PC-9 (cell line): ENCODE measurements at regions not wholly inside any gene's neighbourhood (a gene's known extent, or its start where the extent isn't known, plus 50 kb on each side); places are given as distances from the start of the nearest gene placed in this dataset.
"Not testable (repeated sequence)": the region's sequence is repeated elsewhere in the genome, so short reads cannot be mapped to it uniquely, and the experiment has no call there.

ENCODE experiments used
- BruUV-seq: library from RNA; stranded (reverse); fragments of 400-500 nt; replicated peaks from 2 replicates; lab custom pipeline; 2021; lab: Mats Ljungman, UMichigan
- CTCF ChIA-PET: fragments of 300-600 bp; sonication (Branson Sonifier 250); formaldehyde crosslinking; loops from one replicate; lab custom pipeline; 2022; ENCODE audit warnings: antibody characterized with exemption; lab: Charles Lee
- POLR2A ChIA-PET: fragments of 300-600 bp; sonication (Branson Sonifier 250); formaldehyde crosslinking; loops from one replicate; lab custom pipeline; 2022; ENCODE audit warnings: antibody characterized with exemption; ENCODE audit not compliant: unreplicated experiment; lab: Charles Lee
- DNase-seq, 2 experiments: peaks; one replicate each; pipeline versions ENCODE4 v3.0.0 to v3.0.0-alpha.2; 2015 to 2022; ENCODE audit warnings: mixed read lengths in 1 of 2
- H2AFZ ChIP-seq: fragments of 200-600 bp; sonication (generic); 2 replicates; pipeline ENCODE4 v1.8.1; 2017; ENCODE audit warnings: antibody characterized with exemption
- H3F3A ChIP-seq: fragments of 200-600 bp; sonication (generic); 2 replicates; pipeline ENCODE4 v1.8.1; 2017; ENCODE audit warnings: antibody characterized with exemption, mild to moderate bottlenecking, low read depth; ENCODE audit not compliant: insufficient read depth
- H3K27ac ChIP-seq: fragments of 200-600 bp; sonication (generic); 2 replicates; pipeline ENCODE4 v1.6.1; 2016; ENCODE audit warnings: mixed run types
- H3K27me3 ChIP-seq: fragments of 200-600 bp; sonication (generic); 2 replicates; pipeline ENCODE4 v1.6.1; 2016; ENCODE audit warnings: low read depth, mixed run types; ENCODE audit not compliant: insufficient read depth
- H3K36me3 ChIP-seq: fragments of 200-600 bp; sonication (generic); 2 replicates; pipeline ENCODE4 v1.6.1; 2016; ENCODE audit warnings: low read depth, mixed run types
- H3K4me1 ChIP-seq: fragments of 200-600 bp; sonication (generic); replicated peaks from 2 replicates; pipeline ENCODE4 v1.6.1; 2016; ENCODE audit warnings: mixed run types; ENCODE audit not compliant: insufficient read depth
- H3K4me2 ChIP-seq: fragments of 200-600 bp; sonication (generic); 2 replicates; pipeline ENCODE4 v1.6.1; 2017; ENCODE audit warnings: mixed run types
- H3K4me3 ChIP-seq: fragments of 200-600 bp; sonication (generic); 2 replicates; pipeline ENCODE4 v1.6.1; 2016; ENCODE audit warnings: mixed run types
- H3K79me2 ChIP-seq: fragments of 200-600 bp; sonication (generic); 2 replicates; pipeline ENCODE4 v1.6.1; 2017; ENCODE audit warnings: low read depth, mixed run types
- H3K9me2 ChIP-seq: fragments of 200-600 bp; sonication (generic); 2 replicates; pipeline ENCODE4 v1.8.1; 2017; ENCODE audit warnings: mild to moderate bottlenecking; ENCODE audit not compliant: insufficient read depth
- H3K9me3 ChIP-seq: fragments of 200-600 bp; sonication (generic); 2 replicates; pipeline ENCODE4 v1.8.1; 2016; ENCODE audit warnings: low read depth; ENCODE audit not compliant: insufficient read depth
- H4K20me1 ChIP-seq: fragments of 200-600 bp; sonication (generic); 2 replicates; pipeline ENCODE4 v1.8.1; 2017; ENCODE audit not compliant: insufficient read depth
- CTCF ChIP-seq: fragments of 200-600 bp; sonication (generic); conservative IDR thresholded peaks from 2 replicates; pipeline ENCODE4 v1.6.1; 2017; ENCODE audit warnings: mixed run types, antibody characterized with exemption, mild to moderate bottlenecking, moderate library complexity
- EZH2 ChIP-seq: fragments of 200-600 bp; sonication (generic); IDR thresholded peaks from 2 replicates; pipeline ENCODE4 v1.8.0; 2017; ENCODE audit warnings: antibody characterized with exemption, low read depth
- intact Hi-C: fragments of 100-400 bp; cut with micrococcal nuclease; formaldehyde crosslinking; loops from one replicate; pipeline ENCODE4 v1.10.0; 2022; ENCODE audit not compliant: unreplicated experiment

GRCh38 chr6:4253604-4254231 is 118.3 kb upstream of the ECI2 start:
- H3F3A ChIP-seq: no peaks in the 10 kb centered on the region
- no peak overlapping the region for H3K4me3 ChIP-seq
- H3K9me3 ChIP-seq: no peaks in the 10 kb centered on the region
- H3K27ac ChIP-seq: no peak overlapping the region
- H3K9me2 ChIP-seq: no peaks in the 10 kb centered on the region
- no peaks in the 10 kb centered on the region for H3K79me2 ChIP-seq
- DNase-seq: peak in 1 of 2 experiments; percentile 47
- ChIA-PET POLR2A (interaction anchor here (0.6 kb wide), 1 partner anchor 118 kb away, joined by 3 read pairs; the partner anchor contains the start of gene ECI2), CTCF (interaction anchor here (0.6 to 1.1 kb wide), 2 partner anchors 19 to 1200 kb away, joined by 3 to 4 read pairs; no protein-coding TSS in a partner anchor)
- H3K27me3 ChIP-seq: no peaks in the 10 kb centered on the region
- no peaks in the 10 kb centered on the region for H3K36me3 ChIP-seq
- TF ChIP-seq EZH2: no peak
- peak; percentile 27; the same call in 1 of the 2 replicates for TF ChIP-seq CTCF
- no peaks in the 10 kb centered on the region for H3K4me1 ChIP-seq
- H3K4me2 ChIP-seq: peak overlapping the region; percentile 2; the same call in 1 of the 2 replicates
- no TSS peak for BruUV-seq
- intact Hi-C loops: no loop called here
- H4K20me1 ChIP-seq: no peaks in the 10 kb centered on the region
- no peak overlapping the region for H2AFZ ChIP-seq

- H2AFZ ChIP-seq, BruUV-seq, intact Hi-C loops, H3K27ac ChIP-seq, H3K4me1 ChIP-seq, POLR2A ChIA-PET, H3K9me3 ChIP-seq, H3K27me3 ChIP-seq, H3K79me2 ChIP-seq, H3K4me3 ChIP-seq, DNase-seq, H3K9me2 ChIP-seq, H4K20me1 ChIP-seq, H3F3A ChIP-seq, CTCF ChIA-PET, H3K36me3 ChIP-seq, H3K4me2 ChIP-seq: not testable (repeated sequence)
These were observed 117.1 kb upstream of the ECI2 start for GRCh38 chr6:4252445-4252844.

GRCh38 chr6:4250645-4251044 is 115.3 kb upstream of the ECI2 start:
- H3K4me2 ChIP-seq: no peak overlapping the region
- no TSS peak for BruUV-seq
- no peaks in the 10 kb centered on the region for H3K27me3 ChIP-seq
- H3K36me3 ChIP-seq: no peaks in the 10 kb centered on the region
- H2AFZ ChIP-seq: no peak overlapping the region
- H3K79me2 ChIP-seq: no peaks in the 10 kb centered on the region
- H3K9me2 ChIP-seq: no peaks in the 10 kb centered on the region
- no peaks in the 10 kb centered on the region for H3K9me3 ChIP-seq
- CTCF ChIA-PET: no interaction called here
- no peak overlapping the region for H3K27ac ChIP-seq
- TF ChIP-seq EZH2 (no peak), CTCF (no peak)
- H3K4me3 ChIP-seq: no peak overlapping the region
- POLR2A ChIA-PET: no interaction called here
- H4K20me1 ChIP-seq: no peaks in the 10 kb centered on the region
- intact Hi-C loops: no loop called here
- H3K4me1 ChIP-seq: no peaks in the 10 kb centered on the region
- no peaks in the 10 kb centered on the region for H3F3A ChIP-seq
- DNase-seq: no peak

GRCh38 chr6:4243832-4244231 is 108.5 kb upstream of the ECI2 start:
- POLR2A ChIA-PET, CTCF ChIA-PET, H3K36me3 ChIP-seq, intact Hi-C loops, H3K9me2 ChIP-seq, H4K20me1 ChIP-seq, H3F3A ChIP-seq, H3K27ac ChIP-seq, H3K27me3 ChIP-seq, DNase-seq, H3K4me1 ChIP-seq, H3K4me2 ChIP-seq, H3K9me3 ChIP-seq, BruUV-seq, H3K79me2 ChIP-seq, H3K4me3 ChIP-seq, H2AFZ ChIP-seq: not testable (repeated sequence)
